ENCODE measurements at regions not wholly inside any gene's neighbourhood (a gene's known extent, or its start where the extent isn't known, plus 50 kb on each side); places are given as distances from the start of the nearest gene placed in this dataset.

- TF ChIP-seq CTCF (IDR thresholded peaks at IDR 0.05 in 4 of 5, conservative IDR thresholded peaks at IDR 0.05 in 1 of 5) (no peak), POLR2A (IDR thresholded peaks at IDR 0.05) (no peak)
Observed at GRCh38 chr6:105867277-105867676, 218.9 kb upstream of the PRDM1 start.

All from gastrocnemius medialis (tissue), 4 donors.